ENCODE measurements at regions not wholly inside any gene's neighbourhood (a gene's known extent, or its start where the extent isn't known, plus 50 kb on each side); places are given as distances from the start of the nearest gene placed in this dataset.

DNA sequence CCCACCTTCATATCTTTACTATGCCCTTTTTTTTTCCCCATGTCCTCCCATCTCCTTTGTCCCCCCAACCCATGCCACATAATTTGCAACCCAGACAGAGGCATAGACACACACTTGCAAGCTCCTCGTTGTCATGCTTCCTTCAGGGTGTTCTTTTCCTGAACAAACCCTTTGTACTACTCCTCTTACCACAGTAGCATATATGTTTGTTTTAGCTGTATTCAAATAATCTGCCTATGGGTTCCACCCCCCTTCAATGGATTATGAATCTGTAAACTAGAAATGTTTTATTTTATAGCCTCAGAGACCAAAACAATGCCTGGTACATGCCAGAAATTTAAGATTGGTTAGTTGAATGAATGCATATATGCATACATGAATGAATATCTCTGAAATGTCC lies 307.1 kb upstream of the E2F7 start:
- TF ChIP-seq GATA3 (IDR thresholded peaks at IDR 0.05; ENCODE audit: low read depth, low read length) (no peak), GATA2 (IDR thresholded peaks at IDR 0.05; ENCODE audit: low read depth, low read length) (no peak)

Data from SH-SY5Y (cell line).